Activated CD8-positive, alpha-beta memory T cell treated with anti-CD3 and anti-CD28 coated beads, Interleukin-2, amount 50 U/mL, for 48 hours (primary cell): ENCODE measurements at regions not wholly inside any gene's neighbourhood (a gene's known extent, or its start where the extent isn't known, plus 50 kb on each side); places are given as distances from the start of the nearest gene placed in this dataset.
"Not testable (repeated sequence)": the region's sequence is repeated elsewhere in the genome, so short reads cannot be mapped to it uniquely, and the experiment has no call there.

ENCODE experiments used
- DNase-seq: peaks from one replicate; pipeline ENCODE4 v3.0.0-alpha.2; 2020

GRCh38 chr6:93183531-93183972 lies 235.8 kb downstream of the EPHA7 start:
- DNase-seq = no peak

GRCh38 chr6:93182938-93183479 lies 236.3 kb downstream of the EPHA7 start:
- no peak for DNase-seq

- DNase-seq = no peak
Measured at GRCh38 chr6:93177918-93178317, 241.4 kb downstream of the EPHA7 start.

- no peak for DNase-seq
Measured at GRCh38 chr6:93177438-93177837, 241.9 kb downstream of the EPHA7 start.

DNA sequence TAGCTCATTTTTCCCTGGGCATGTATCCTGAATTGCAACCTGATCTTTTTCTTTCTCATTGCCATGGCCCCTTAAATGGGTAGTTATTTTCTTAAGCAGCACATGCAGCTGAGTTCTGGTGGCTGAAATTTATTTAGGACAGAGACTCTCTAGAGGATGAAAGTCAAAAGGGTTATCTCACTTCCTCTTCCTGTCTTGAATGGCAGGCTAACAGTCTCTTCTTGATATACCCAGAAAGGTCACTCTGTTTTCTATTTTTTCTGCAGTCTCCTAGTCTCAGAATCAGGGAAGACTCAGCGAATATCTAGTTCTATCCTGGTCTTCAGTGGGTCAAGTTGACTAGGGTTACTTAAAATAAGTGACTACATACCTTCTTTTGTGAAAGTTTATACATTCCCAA lies 243.3 kb downstream of the EPHA7 start:
- no peak for DNase-seq

GRCh38 chr6:93173573-93173972 lies 245.8 kb downstream of the EPHA7 start:
- not testable (repeated sequence) for DNase-seq

DNA sequence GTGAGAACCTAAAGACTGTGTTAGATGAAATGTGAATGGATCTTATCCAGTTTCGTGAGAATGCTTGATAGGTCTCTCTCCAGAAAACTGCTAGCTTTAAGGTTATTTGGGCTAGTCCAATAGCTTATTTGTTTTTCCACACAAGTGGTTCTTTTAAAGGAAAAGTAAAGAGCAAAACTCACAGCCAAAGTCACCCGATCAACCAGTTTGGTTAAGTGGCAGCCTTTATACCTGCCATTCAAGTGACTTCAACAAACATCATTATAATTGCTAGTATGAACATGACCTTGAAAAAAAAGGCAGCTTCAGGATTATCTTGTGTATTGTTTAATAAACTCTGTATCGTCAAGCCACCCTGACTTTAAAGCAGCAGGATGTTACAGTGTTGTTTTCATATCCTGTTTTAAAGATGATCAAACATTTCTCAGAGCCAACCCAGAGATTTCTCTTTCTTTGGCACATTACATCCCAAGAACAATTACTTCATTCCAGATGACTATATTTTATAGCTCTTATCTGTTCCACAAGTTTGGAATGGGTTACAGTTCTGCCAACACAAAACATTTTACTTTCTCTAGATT lies 253.4 kb downstream of the EPHA7 start:
- DNase-seq = no peak

GRCh38 chr6:93164781-93165180 lies 254.6 kb downstream of the EPHA7 start:
- no peak for DNase-seq

DNA sequence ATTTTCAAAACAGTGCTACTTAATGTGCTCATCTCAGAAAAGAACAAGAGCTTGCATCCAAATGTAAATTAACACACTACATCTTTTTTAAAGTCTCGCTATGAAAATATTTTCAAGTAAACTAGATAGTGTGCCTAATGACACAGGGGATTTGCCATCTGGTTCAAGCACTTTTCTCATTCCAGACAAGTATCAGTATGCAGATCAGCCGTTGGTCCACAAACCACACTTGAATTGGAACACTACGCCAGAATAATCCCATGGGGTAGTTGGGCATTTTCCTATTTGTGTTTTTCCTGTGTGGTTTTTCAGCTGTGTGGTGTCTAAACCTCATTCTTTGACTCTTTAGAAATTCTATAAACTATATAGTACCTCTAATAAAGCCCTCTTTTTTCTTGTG lies 256.2 kb downstream of the EPHA7 start:
- no peak for DNase-seq

DNA sequence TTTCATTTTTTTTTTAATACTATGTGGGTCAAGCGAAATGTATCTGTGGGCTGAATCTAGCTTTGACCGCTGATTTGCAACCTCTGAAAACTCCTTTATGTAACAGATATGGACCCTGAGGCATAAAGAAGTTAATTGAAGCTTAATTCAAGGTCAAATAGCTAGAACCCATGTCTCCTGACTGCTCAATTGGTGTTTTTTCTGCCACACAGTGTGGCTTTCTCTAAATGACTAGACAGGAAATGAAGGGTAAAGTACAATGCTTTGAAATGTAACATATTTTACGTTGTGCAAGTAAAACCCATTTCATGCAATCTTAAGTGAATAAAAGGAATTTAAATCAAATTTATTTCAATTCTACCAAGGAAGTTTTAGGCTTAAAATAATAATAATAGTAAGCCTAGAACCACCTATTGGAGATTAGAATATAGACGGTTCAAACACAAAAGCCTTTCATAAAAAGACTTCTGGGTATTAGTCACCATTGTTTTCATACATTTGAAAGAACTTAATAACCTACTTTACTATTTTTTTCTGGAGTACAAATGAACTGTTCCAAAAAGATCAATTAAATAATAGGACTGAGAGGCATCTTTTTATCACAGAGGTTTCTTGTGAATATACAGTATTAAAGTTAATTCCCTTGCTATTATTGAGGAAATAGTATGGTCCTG lies 279.8 kb downstream of the EPHA7 start:
- no peak for DNase-seq

DNA sequence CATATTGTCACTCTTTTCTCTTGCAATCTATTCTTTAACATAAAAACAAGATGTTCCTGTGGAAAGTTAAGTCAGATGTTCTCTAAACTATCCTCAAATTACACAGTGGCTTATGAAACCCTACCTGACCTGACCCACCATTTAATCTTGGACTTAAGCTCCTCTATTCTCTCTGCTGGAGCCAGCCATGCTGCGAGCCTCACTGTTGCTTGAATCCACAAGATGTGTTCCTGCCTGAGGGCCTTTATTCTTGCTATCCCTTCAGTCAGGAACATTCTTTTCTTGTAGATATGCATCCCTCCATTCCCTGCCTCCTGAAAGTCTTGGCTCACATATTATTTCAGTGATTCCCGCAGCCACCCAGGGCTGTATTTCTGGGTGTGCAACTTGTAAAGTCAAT lies 283.2 kb downstream of the EPHA7 start:
- DNase-seq = no peak

DNA sequence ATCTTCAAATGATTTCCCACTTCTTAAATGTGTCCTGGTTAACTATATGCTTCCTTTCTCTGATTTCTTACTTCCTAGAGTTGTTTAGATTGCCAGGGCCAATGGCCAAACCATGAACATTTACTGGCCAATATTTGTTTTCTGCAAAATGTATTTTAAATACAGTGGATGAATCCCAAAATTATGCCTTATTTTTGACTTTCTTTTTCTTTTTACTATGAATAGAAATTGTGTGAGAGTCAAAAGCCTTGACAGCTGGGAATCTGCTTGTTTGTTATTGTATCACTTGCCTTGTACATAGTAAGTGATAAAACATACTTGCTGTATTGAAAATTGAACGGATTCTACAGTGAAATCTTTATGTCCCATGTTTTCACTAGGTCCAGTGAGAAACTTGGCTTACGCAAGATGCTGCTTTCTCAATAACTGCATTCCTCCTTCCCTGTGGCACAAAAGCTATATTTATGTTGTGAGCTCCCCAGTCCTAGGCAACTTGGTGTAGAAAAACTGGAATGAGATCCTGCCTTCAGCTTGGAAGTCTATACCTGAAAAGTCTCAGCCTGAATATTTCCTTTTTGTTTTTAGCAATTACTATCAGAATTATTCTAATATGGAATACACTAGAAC lies 295.2 kb downstream of the EPHA7 start:
- DNase-seq = no peak

DNA sequence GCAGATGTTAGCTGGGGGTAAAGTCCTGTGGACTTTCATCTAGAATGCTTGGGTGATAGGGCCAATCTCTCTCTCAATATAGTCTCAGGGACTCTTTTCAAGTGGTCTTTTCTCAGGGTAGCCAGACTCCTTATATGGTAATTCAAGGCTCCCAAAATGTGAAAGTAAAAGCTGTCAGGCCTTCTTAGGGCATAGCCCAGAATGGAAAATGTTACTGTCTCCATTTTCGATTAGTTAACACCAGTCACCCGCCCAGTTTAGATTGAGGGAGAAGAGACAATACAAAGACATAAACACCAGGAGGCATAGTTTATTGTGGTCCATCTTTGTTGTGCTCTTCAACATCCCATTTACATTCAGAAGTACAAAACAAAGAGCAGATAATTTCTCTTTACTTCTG lies 295.8 kb downstream of the EPHA7 start:
- DNase-seq = no peak

DNA sequence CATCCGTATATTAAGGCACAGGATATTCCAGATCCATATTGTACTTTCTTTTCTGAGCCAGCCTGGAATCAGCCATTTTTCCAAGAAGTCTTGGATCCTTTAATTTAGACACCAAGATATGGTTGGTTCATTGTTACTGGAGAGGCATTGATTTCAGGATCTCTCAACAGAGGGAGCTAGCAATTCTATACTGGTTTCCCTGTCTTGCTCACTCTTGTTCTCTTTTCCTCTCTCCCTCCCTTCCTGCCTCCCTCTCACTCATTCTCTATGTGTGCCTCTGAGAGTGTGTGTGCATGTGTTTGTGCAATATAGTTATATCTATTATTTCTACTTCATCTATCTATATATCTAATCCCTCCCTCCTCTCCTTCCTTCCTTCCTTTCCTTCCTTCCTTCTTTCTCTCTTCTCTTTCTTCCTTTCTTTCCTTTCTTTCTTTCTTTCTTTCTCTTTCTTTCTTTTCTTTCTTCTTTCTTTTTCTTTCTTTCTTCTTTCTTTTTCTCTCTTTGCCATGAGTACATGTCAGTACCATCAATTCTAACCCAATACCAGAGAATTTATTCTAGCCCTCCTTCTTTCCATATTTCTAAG lies 299.1 kb downstream of the EPHA7 start:
- DNase-seq = no peak

- no peak for DNase-seq
Measured at GRCh38 chr6:93105907-93106306, 313.5 kb downstream of the EPHA7 start.

DNA sequence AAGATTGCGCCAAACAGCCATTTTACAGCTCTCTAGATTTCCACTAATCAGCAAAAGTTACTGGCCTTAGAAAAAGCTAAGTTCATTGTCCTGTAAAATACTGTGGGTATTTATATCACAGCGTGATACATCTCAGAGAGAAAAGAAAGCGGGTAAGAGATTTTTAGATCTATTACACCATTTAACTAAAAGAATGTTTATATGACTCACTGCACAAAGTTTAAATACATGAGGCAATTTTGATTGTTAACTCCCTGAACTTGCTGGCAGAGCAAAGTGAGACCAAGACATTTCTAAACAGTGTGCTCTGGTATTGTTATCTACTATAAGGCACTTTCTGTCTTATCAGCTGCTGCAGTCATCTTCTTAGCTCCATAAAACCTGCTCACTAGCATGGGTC lies 314.3 kb downstream of the EPHA7 start:
- no peak for DNase-seq

GRCh38 chr6:93104195-93104817 lies 315.1 kb downstream of the EPHA7 start:
- no peak for DNase-seq

DNA sequence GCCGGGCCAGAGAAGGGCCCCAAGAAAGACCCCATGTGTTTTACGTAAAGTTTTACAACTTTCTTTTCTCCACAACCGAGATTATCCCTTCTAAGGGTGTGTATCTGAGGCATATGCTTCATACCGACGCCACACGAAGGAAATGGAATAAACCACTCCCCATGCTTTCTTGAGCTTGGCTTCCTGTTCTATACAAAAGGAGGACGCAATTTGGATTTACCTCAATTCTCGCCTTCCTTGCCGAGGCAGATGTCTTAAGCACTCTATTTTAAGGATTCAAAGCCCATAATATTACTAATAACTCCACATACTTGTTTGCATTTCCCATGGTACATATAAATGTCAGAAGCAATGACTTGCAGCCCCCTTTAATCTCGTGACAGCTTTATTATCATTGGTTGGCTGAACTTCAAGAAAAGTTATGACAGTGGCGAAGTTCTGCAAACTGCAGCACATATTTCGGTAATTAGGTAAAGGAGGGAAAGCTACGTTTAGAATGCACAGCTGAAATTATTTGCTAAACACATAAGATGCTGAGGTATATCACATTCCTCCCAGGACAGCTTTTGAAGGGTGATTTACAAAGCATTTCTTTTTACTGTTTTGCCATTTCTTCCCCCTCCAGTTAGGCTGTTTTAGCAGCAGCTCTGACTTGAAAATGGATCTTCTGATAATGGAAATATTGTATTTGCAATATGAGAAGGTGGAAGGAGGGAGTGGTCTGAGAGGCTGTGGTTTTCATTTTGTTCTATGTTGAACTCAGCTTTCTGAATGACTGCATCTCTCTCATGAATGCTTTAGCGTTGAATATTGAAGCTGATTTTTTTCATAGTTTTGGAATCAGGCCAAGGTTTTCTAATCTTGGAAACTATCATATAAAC lies 330.5 kb downstream of the EPHA7 start:
- no peak for DNase-seq

DNA sequence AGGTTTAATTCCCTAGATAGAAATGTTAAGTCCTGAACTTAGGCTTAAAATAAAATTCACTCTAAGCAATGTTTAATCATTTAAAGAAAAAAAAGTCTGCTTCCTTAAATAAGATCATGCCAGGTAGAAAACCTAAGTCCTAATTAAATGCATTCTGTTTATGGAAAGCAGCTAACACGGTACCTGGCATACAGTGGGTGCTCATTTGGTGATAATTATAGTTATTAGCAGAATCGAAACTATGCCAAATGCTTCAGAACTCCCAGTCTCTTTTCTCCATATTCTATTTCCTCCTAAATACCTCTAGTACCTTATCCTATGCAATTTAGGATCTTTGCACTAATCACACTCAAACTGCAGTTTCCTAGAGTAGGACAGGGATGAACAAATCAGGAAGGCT lies 331.8 kb downstream of the EPHA7 start:
- DNase-seq = no peak

DNA sequence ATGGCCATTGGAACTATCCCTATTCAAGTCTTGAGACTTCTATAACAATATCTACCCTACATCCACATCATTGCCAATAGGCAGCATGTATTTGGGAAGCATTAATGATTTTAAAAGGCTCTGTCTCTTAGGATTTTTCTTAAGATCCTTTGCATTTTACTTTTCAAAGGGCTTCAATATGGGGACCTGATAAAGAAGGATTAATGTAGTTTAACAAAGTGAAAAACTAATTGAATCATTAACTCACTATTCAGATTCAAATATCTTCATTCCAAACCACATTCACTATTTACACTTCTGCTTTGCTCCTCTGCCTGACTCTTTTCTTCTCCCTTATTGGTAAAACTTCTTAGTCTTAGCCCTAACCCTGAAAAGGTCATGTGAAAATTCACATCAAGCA lies 333.0 kb downstream of the EPHA7 start:
- DNase-seq = no peak

DNA sequence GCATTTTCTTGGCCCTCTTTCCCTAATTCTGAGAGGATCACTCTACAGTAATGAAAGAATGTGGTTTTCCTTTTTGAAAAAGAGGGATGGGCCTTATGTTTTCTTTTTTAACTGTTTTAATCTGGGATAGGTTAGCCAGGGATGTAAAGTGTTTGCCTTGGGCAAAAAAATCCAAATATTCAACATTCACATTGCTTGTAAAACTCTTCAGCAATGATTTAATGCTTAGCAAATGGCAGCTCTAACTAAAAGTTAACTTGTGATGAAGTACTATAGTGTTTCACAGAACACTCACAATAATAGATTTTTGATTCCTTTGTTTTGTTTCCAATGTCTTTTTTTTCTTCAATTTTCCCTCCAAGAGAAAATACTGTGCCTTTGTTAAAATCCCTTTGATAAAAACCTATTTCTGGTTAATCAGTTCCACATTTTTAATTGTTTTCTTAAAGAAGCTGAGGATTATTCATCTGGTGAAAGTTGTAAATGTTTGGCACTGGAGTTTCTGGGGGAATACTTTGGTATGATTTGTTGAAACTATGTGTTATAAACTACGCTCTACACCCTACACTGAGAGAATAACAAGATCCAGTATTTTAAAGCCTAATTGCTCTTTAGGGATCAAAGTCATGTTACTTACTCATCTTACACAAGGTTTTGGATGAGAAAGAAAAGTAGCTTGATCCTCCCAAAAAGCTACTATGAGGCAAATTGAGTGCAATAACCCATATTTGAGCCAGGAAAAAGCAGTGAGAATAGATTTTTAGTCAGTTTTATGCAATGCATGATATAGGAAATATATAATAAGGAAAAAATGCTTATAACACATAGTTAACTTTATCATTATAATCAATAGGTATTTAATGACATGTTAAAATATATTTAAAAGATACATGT lies 335.8 kb downstream of the EPHA7 start:
- no peak for DNase-seq
